Central memory CD8-positive, alpha-beta T cell (primary cell): ENCODE measurements at regions not wholly inside any gene's neighbourhood (a gene's known extent, or its start where the extent isn't known, plus 50 kb on each side); places are given as distances from the start of the nearest gene placed in this dataset.

Experiments
- ATAC-seq: fragments of 150-1000 bp; cut with Tn5 transposase; replicated peaks from 2 replicates; pipeline ENCODE4 v1.10.0; 2022; ENCODE audit warnings: mild to moderate bottlenecking, moderate FRiP score, moderate number of reproducible peaks; ENCODE audit not compliant: poor library complexity, severe bottlenecking; ENCODE audit errors: extremely low read depth
- DNase-seq, 2 donors: peaks; one replicate each; pipeline ENCODE4 v3.0.0; 2021; ENCODE audit warnings: low spot score in 2 of 2
- H3K27ac Mint-ChIP-seq: one replicate; pipeline ENCODE4 v1.8.0; 2022; ENCODE audit warnings: low read depth, mild to moderate bottlenecking, moderate library complexity, mixed read lengths
- H3K27me3 Mint-ChIP-seq: one replicate; pipeline ENCODE4 v1.8.0; 2022; ENCODE audit warnings: mixed read lengths
- H3K36me3 Mint-ChIP-seq: one replicate; pipeline ENCODE4 v1.8.0; 2022; ENCODE audit warnings: mild to moderate bottlenecking, moderate library complexity, mixed read lengths; ENCODE audit not compliant: insufficient read depth
- H3K4me1 Mint-ChIP-seq: one replicate; pipeline ENCODE4 v1.8.0; 2022; ENCODE audit warnings: mixed read lengths
- H3K4me3 Mint-ChIP-seq: one replicate; pipeline ENCODE4 v1.8.0; 2022; ENCODE audit warnings: mild to moderate bottlenecking, moderate library complexity, mixed read lengths
- H3K9me3 Mint-ChIP-seq: one replicate; pipeline ENCODE4 v1.8.0; 2022; ENCODE audit warnings: mixed read lengths

GRCh38 chr21:35236090-35236489 is 187.0 kb upstream of the RUNX1 start:
- DNase-seq (no peak), ATAC-seq (no peak)
- Mint-ChIP-seq H3K36me3 (no peaks in the 10 kb centered on the region), H3K27me3 (peaks cover under 1% of the 10 kb centered on the region), H3K4me1 (peaks cover 19% of the 10 kb centered on the region), H3K4me3 (no peak overlapping the region), H3K27ac (no peak overlapping the region), H3K9me3 (no peaks in the 10 kb centered on the region)

GRCh38 chr21:35234725-35235124 is 185.6 kb upstream of the RUNX1 start:
- H3K4me1 Mint-ChIP-seq = peaks cover 24% of the 10 kb centered on the region
- DNase-seq = no peak
- no peaks in the 10 kb centered on the region for H3K27me3 Mint-ChIP-seq
- H3K36me3 Mint-ChIP-seq = no peaks in the 10 kb centered on the region
- H3K9me3 Mint-ChIP-seq = no peaks in the 10 kb centered on the region
- H3K4me3 Mint-ChIP-seq = no peak overlapping the region
- ATAC-seq = no peak
- no peak overlapping the region for H3K27ac Mint-ChIP-seq

- Mint-ChIP-seq H3K36me3 (no peaks in the 10 kb centered on the region), H3K9me3 (no peaks in the 10 kb centered on the region), H3K4me3 (no peak overlapping the region), H3K27ac (no peak overlapping the region), H3K27me3 (no peaks in the 10 kb centered on the region), H3K4me1 (peaks cover 24% of the 10 kb centered on the region)
- ATAC-seq (no peak), DNase-seq (no peak)
Observed at GRCh38 chr21:35233756-35234155, 184.7 kb upstream of the RUNX1 start.

GRCh38 chr21:35232545-35233176 is 183.6 kb upstream of the RUNX1 start:
- no peaks in the 10 kb centered on the region for H3K36me3 Mint-ChIP-seq
- no peak for ATAC-seq
- no peak overlapping the region for H3K4me3 Mint-ChIP-seq
- DNase-seq = no peak
- H3K27ac Mint-ChIP-seq = no peak overlapping the region
- no peaks in the 10 kb centered on the region for H3K27me3 Mint-ChIP-seq
- no peaks in the 10 kb centered on the region for H3K9me3 Mint-ChIP-seq
- peaks cover 29% of the 10 kb centered on the region for H3K4me1 Mint-ChIP-seq

GRCh38 chr21:35231090-35231489 is 182.0 kb upstream of the RUNX1 start:
- H3K4me3 Mint-ChIP-seq = no peak overlapping the region
- H3K4me1 Mint-ChIP-seq = peaks cover 37% of the 10 kb centered on the region
- peaks cover 2% of the 10 kb centered on the region for H3K36me3 Mint-ChIP-seq
- DNase-seq (no peak), ATAC-seq (no peak)
- no peak overlapping the region for H3K27ac Mint-ChIP-seq
- H3K27me3 Mint-ChIP-seq = no peaks in the 10 kb centered on the region
- no peaks in the 10 kb centered on the region for H3K9me3 Mint-ChIP-seq

GRCh38 chr21:35229290-35229689 is 180.2 kb upstream of the RUNX1 start:
- Mint-ChIP-seq H3K4me3 (no peak overlapping the region), H3K27me3 (no peaks in the 10 kb centered on the region), H3K27ac (no peak overlapping the region), H3K4me1 (peaks cover 31% of the 10 kb centered on the region), H3K9me3 (no peaks in the 10 kb centered on the region), H3K36me3 (peaks cover 2% of the 10 kb centered on the region)
- DNase-seq (no peak), ATAC-seq (no peak)

GRCh38 chr21:35227786-35228185 is 178.7 kb upstream of the RUNX1 start:
- Mint-ChIP-seq H3K4me3 (peak overlapping the region; percentile 62), H3K27me3 (no peaks in the 10 kb centered on the region), H3K9me3 (no peaks in the 10 kb centered on the region), H3K4me1 (peaks cover 34% of the 10 kb centered on the region), H3K27ac (peak overlapping the region; percentile 93), H3K36me3 (peaks cover 5% of the 10 kb centered on the region)
- DNase-seq (no peak), ATAC-seq (no peak)

GRCh38 chr21:35226968-35227744 is 178.1 kb upstream of the RUNX1 start:
- no peaks in the 10 kb centered on the region for H3K9me3 Mint-ChIP-seq
- DNase-seq (peak in 1 of 2 donors; percentile 50), ATAC-seq (peak; percentile 89)
- H3K36me3 Mint-ChIP-seq = peaks cover 5% of the 10 kb centered on the region
- peak overlapping the region; percentile 62 for H3K4me3 Mint-ChIP-seq
- no peaks in the 10 kb centered on the region for H3K27me3 Mint-ChIP-seq
- peak overlapping the region; percentile 93 for H3K27ac Mint-ChIP-seq
- H3K4me1 Mint-ChIP-seq = peaks cover 40% of the 10 kb centered on the region

- peak overlapping the region; percentile 62 for H3K4me3 Mint-ChIP-seq
- no peaks in the 10 kb centered on the region for H3K9me3 Mint-ChIP-seq
- ATAC-seq (no peak), DNase-seq (no peak)
- peaks cover 47% of the 10 kb centered on the region for H3K4me1 Mint-ChIP-seq
- peak overlapping the region; percentile 93 for H3K27ac Mint-ChIP-seq
- H3K27me3 Mint-ChIP-seq = no peaks in the 10 kb centered on the region
- H3K36me3 Mint-ChIP-seq = peaks cover 5% of the 10 kb centered on the region
Observed at GRCh38 chr21:35226328-35226727, 177.2 kb upstream of the RUNX1 start.

- Mint-ChIP-seq H3K27ac (peak overlapping the region; percentile 29), H3K4me1 (peaks cover 47% of the 10 kb centered on the region), H3K36me3 (peaks cover 5% of the 10 kb centered on the region), H3K4me3 (no peak overlapping the region), H3K9me3 (no peaks in the 10 kb centered on the region), H3K27me3 (no peaks in the 10 kb centered on the region)
- DNase-seq (no peak), ATAC-seq (no peak)
Observed at GRCh38 chr21:35225573-35225972, 176.5 kb upstream of the RUNX1 start.

GRCh38 chr21:35223480-35224156 is 174.5 kb upstream of the RUNX1 start:
- no peaks in the 10 kb centered on the region for H3K27me3 Mint-ChIP-seq
- DNase-seq (no peak), ATAC-seq (no peak)
- H3K27ac Mint-ChIP-seq = no peak overlapping the region
- H3K36me3 Mint-ChIP-seq = peaks cover 5% of the 10 kb centered on the region
- no peak overlapping the region for H3K4me3 Mint-ChIP-seq
- peaks cover 42% of the 10 kb centered on the region for H3K4me1 Mint-ChIP-seq
- H3K9me3 Mint-ChIP-seq = no peaks in the 10 kb centered on the region

- no peaks in the 10 kb centered on the region for H3K27me3 Mint-ChIP-seq
- H3K36me3 Mint-ChIP-seq = peaks cover 5% of the 10 kb centered on the region
- H3K9me3 Mint-ChIP-seq = no peaks in the 10 kb centered on the region
- peak overlapping the region; percentile 12 for H3K4me3 Mint-ChIP-seq
- no peak overlapping the region for H3K27ac Mint-ChIP-seq
- peaks cover 36% of the 10 kb centered on the region for H3K4me1 Mint-ChIP-seq
- DNase-seq (no peak), ATAC-seq (no peak)
Observed at GRCh38 chr21:35222541-35222941, 173.4 kb upstream of the RUNX1 start.

- Mint-ChIP-seq H3K9me3 (no peaks in the 10 kb centered on the region), H3K4me3 (peak overlapping the region; percentile 12), H3K4me1 (peaks cover 31% of the 10 kb centered on the region), H3K36me3 (peaks cover 4% of the 10 kb centered on the region), H3K27ac (no peak overlapping the region), H3K27me3 (no peaks in the 10 kb centered on the region)
- DNase-seq = no peak
- no peak for ATAC-seq
Observed at GRCh38 chr21:35222021-35222420, 172.9 kb upstream of the RUNX1 start.
